ENCODE measurements at regions not wholly inside any gene's neighbourhood (a gene's known extent, or its start where the extent isn't known, plus 50 kb on each side); places are given as distances from the start of the nearest gene placed in this dataset.

GRCh38 chr2:60603533-60604190, 50.2 kb upstream of the BCL11A start:
- no peak overlapping the region for H3K27ac Mint-ChIP-seq
- peak overlapping the region; percentile 15; the same call in 1 of the 2 replicates for H2AFZ ChIP-seq
- peaks cover 21% of the 10 kb centered on the region for H3K4me1 Mint-ChIP-seq
- H3F3A ChIP-seq (replicated peaks; ENCODE audit: low read depth): no peaks in the 10 kb centered on the region
- H3K9me2 ChIP-seq (ENCODE audit: insufficient read depth): peaks cover 7% of the 10 kb centered on the region; the same call in 1 of the 2 replicates
- H3K27me3 Mint-ChIP-seq (ENCODE audit: insufficient read depth, low read depth, poor library complexity): peaks cover 2% of the 10 kb centered on the region
- peaks cover 7% of the 10 kb centered on the region; the same call in 2 of the 3 replicates for H3K9me3 Mint-ChIP-seq
- no peak overlapping the region for H3K4me3 Mint-ChIP-seq
- H3K4me3 ChIP-seq: no peak overlapping the region
- peak overlapping the region; percentile 44; the same call in 1 of the 2 replicates for H3K4me2 ChIP-seq
- H3K27me3 ChIP-seq (ENCODE audit: insufficient read depth): no peaks in the 10 kb centered on the region
- no peak for DNase-seq (ENCODE audit: low spot score)
- H4K20me1 ChIP-seq (replicated peaks; ENCODE audit: insufficient read depth): no peaks in the 10 kb centered on the region
- TF ChIP-seq CTCF (conservative IDR thresholded peaks at IDR 0.05; ENCODE audit: low read depth in 2 of 2): no peak
- TF ChIP-seq ETS1 (IDR thresholded peaks at IDR 0.05): no peak
- TF ChIP-seq NANOG (IDR thresholded peaks at IDR 0.05; ENCODE audit: borderline replicate concordance): no peak
- TF ChIP-seq REST (IDR thresholded peaks at IDR 0.05; ENCODE audit: unreplicated experiment): no peak
- no peak for TF ChIP-seq EZH2phosphoT487 (IDR thresholded peaks at IDR 0.05; ENCODE audit: unreplicated experiment)
- TF ChIP-seq ZNF331 (CRISPR knock-in tag; IDR thresholded peaks at IDR 0.05; ENCODE audit: low read depth): no peak
- TF ChIP-seq JUNB (IDR thresholded peaks at IDR 0.05; ENCODE audit: unreplicated experiment): no peak
- TF ChIP-seq EZH2 (IDR thresholded peaks at IDR 0.05; ENCODE audit: low read depth, unreplicated experiment): no peak
- TF ChIP-seq POLR2AphosphoS5 (IDR thresholded peaks at IDR 0.05; ENCODE audit: low read depth): no peak
- H3K79me2 ChIP-seq (replicated peaks; ENCODE audit: insufficient read depth): no peaks in the 10 kb centered on the region
- H3K36me3 Mint-ChIP-seq (ENCODE audit: low read depth): peaks cover 4% of the 10 kb centered on the region; the same call in 2 of the 3 replicates
- no peak for ATAC-seq
- H3K27ac ChIP-seq (ENCODE audit: low read depth): no peak overlapping the region
- no peaks in the 10 kb centered on the region for H3K36me3 ChIP-seq (ENCODE audit: insufficient read depth)
- peaks cover 15% of the 10 kb centered on the region for H3K4me1 ChIP-seq (ENCODE audit: insufficient read depth)
